Adrenal gland (tissue), 9 donors: ENCODE measurements at regions not wholly inside any gene's neighbourhood (a gene's known extent, or its start where the extent isn't known, plus 50 kb on each side); places are given as distances from the start of the nearest gene placed in this dataset.

Experiments used
- DNase-seq, 7 donors: peaks; one replicate each; pipeline ENCODE4 v3.0.0-alpha.2; 2019 to 2020
- H3K27ac ChIP-seq, 5 donors: fragments of 200-600 bp; sonication (generic) in 4 of 5; 1 replicate in 3 of 5; 2 replicates in 2 of 5; pipeline versions ENCODE4 v1.5.1 to v1.8.0; 2016 to 2020; ENCODE audit warnings: mild to moderate bottlenecking in 1 of 5
- H3K27me3 ChIP-seq: fragments of 200-600 bp; 2 replicates; pipeline ENCODE4 v1.8.0; 2021
- H3K36me3 ChIP-seq, 2 donors: fragments of 200-600 bp; replicated peaks in 1 of 2; 1 replicate in 1 of 2; 2 replicates in 1 of 2; pipeline versions ENCODE4 v1.5.1 to v1.8.0; 2018 to 2022
- H3K4me1 ChIP-seq, 2 donors: fragments of 200-600 bp; replicated peaks in 1 of 2; 1 replicate in 1 of 2; 2 replicates in 1 of 2; pipeline versions ENCODE4 v1.5.1 to v1.8.0; 2018 to 2021
- H3K4me3 ChIP-seq, 4 donors: fragments of 200-600 bp; sonication (generic) in 3 of 4; one replicate each; pipeline ENCODE4 v1.5.1; 2016 to 2018
- H3K9me3 ChIP-seq, 3 donors: fragments of 200-600 bp; sonication (generic) in 1 of 3; replicated peaks in 1 of 3; 1 replicate in 2 of 3; 2 replicates in 1 of 3; pipeline versions ENCODE4 v1.5.1 to v1.8.0; 2016 to 2021
- POLR2A ChIP-seq, 2 donors: fragments of 450-650 bp; IDR thresholded peaks; one replicate each; pipeline ENCODE4 v1.6.1; 2017; ENCODE audit warnings: antibody characterized with exemption in 2 of 2, mild to moderate bottlenecking in 2 of 2, moderate library complexity in 1 of 2
- WGBS, 4 donors: extraction: QIAGEN DNeasy Blood & Tissue Kit in 2 of 4; methylation state at CpG; one replicate each; pipeline versions ENCODE4 v1.1.5 to v1.1.7; 2013 to 2017; 5-methylcytosine and 5-hydroxymethylcytosine counted together
- intact Hi-C, 2 donors: fragments of 100-400 bp; cut with DNase I; formaldehyde crosslinking; loops; one replicate each; pipeline versions ENCODE4 v1.14.1 to v1.15.0; 2022 to 2023
- TF ChIP-seq, protein P1 (sequence below), 6 experiments: fragments of 450-650 bp in 4 of 6; fragments of 200-600 bp in 2 of 6; sonication (generic) in 1 of 6; IDR thresholded peaks; 1 replicate in 5 of 6; 2 replicates in 1 of 6; pipeline versions ENCODE4 v1.5.1 to v1.8.0; 2016 to 2021; ENCODE audit warnings: antibody characterized with exemption in 6 of 6, mild to moderate bottlenecking in 2 of 6, moderate library complexity in 1 of 6
- donor health status: healthy with polysubstance abuse.
- donor health status: Bipolar disorder and iron deficiency.
- donor health status: DM: yes; HTN: yes; CAD: no.
- donor health status: DM: no; HTN: no; CAD: no.
- donor health status: DM: no; HTN: no; CAD: no.

DNA sequence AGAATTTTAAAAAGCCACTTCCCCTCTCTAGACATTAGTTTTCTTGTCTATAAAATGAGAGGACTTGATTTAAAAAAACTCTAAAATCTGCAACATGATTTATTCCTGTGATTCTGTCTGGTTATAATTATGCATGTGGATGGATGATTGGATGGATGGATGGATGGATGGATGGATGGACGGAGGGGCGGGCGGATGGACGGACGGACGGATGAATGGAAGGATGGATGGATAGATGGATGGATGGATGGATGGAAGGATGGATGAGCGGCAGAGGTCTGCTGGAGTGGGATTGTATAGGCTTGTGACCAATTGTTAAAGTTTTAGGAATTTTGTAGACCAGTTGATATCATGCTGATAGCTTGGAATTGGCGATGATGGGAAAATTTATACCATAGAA lies 135.2 kb upstream of the TIAM1 start:
- no peak overlapping the region for H3K27ac ChIP-seq
- intact Hi-C loops: no loop called here
- TF ChIP-seq POLR2A (IDR thresholded peaks at IDR 0.05): no peak
- TF ChIP-seq, protein P1, sequence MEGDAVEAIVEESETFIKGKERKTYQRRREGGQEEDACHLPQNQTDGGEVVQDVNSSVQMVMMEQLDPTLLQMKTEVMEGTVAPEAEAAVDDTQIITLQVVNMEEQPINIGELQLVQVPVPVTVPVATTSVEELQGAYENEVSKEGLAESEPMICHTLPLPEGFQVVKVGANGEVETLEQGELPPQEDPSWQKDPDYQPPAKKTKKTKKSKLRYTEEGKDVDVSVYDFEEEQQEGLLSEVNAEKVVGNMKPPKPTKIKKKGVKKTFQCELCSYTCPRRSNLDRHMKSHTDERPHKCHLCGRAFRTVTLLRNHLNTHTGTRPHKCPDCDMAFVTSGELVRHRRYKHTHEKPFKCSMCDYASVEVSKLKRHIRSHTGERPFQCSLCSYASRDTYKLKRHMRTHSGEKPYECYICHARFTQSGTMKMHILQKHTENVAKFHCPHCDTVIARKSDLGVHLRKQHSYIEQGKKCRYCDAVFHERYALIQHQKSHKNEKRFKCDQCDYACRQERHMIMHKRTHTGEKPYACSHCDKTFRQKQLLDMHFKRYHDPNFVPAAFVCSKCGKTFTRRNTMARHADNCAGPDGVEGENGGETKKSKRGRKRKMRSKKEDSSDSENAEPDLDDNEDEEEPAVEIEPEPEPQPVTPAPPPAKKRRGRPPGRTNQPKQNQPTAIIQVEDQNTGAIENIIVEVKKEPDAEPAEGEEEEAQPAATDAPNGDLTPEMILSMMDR (IDR thresholded peaks at IDR 0.05): no peak
- no peaks in the 10 kb centered on the region for H3K4me1 ChIP-seq
- no peak overlapping the region for H3K4me3 ChIP-seq
- WGBS, 4 donors: 94 to 98% (median 94%) methylated on average over 8 of the region's 8 CpGs
- DNase-seq: no peak
- H3K36me3 ChIP-seq: no peaks in the 10 kb centered on the region
- H3K27me3 ChIP-seq: no peaks in the 10 kb centered on the region
- H3K9me3 ChIP-seq: no peaks in the 10 kb centered on the region

DNA sequence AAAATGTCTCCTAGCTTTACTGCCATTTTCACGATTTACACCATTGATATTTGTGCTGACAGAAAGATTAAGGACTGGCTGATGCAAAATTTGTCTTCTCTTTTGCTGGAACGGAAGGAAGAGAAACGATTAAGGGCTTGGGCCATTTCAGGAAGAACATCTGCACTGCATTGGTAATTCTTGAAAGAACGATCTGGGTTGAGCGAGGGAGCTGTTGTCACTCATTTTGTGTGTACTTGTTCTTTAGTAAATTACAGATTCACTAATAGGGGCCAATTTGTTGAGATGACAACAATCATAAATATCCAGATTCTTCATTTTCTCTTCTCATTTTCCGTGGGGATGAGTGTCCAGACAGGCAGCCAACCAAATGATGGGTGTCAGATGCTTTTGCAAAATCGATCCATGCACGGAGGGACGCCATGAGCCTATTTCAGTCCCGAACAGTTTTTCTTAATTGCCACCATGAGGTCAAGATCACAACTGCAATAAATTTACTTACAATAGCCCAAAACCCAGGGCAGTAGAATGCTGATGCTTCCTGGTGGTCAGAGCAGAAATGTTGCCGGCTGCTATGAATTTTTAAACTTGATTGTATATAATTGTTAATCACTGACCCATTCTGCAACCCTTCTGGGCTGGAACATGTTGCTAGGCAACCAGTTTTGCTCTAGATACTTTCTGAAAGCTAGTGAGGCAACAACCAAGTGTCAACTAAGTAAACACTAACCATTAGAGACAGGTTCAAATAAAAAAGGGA lies 132.4 kb upstream of the TIAM1 start:
- 67 to 78% (median 68%) methylated on average over 11 of the region's 11 CpGs for WGBS, 4 donors
- no peak for DNase-seq

DNA sequence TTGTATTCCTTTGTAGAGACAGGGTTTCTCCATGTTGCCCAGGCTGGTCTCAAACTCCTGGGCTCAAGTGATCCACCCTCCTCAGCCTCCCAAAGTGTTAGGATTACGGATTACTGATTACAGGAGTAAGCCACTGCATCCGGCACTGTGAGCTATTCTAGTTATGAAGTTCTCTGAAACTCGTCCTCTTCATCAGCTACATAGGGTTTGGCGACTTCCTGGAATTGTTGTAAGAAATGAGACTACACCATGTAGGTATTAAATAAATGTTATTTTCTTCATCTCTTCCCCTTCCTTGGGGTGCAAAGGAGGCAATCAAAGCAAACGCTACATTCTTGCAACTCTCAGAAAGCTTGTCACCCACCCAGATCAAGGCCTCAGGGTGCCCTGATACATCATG lies 131.2 kb upstream of the TIAM1 start:
- Histone ChIP-seq H3K36me3 (no peaks in the 10 kb centered on the region), H3K4me3 (no peak overlapping the region), H3K27ac (no peak overlapping the region), H3K4me1 (no peaks in the 10 kb centered on the region), H3K27me3 (no peaks in the 10 kb centered on the region), H3K9me3 (no peaks in the 10 kb centered on the region)
- WGBS, 4 donors: 90 to 94% (median 92%) methylated on average over 5 of the region's 5 CpGs
- intact Hi-C loops: no loop called here
- TF ChIP-seq, protein P1 (IDR thresholded peaks at IDR 0.05): no peak
- no peak for TF ChIP-seq POLR2A (IDR thresholded peaks at IDR 0.05)
- no peak for DNase-seq

More for the DNA sequence above, 132.4 kb upstream of the TIAM1 start:
- Histone ChIP-seq H3K36me3 (no peaks in the 10 kb centered on the region), H3K27ac (no peak overlapping the region), H3K27me3 (no peaks in the 10 kb centered on the region), H3K4me3 (no peak overlapping the region), H3K9me3 (no peaks in the 10 kb centered on the region), H3K4me1 (no peaks in the 10 kb centered on the region)
- intact Hi-C loops: no loop called here
- TF ChIP-seq, protein P1 (IDR thresholded peaks at IDR 0.05): no peak
- no peak for TF ChIP-seq POLR2A (IDR thresholded peaks at IDR 0.05)

DNA sequence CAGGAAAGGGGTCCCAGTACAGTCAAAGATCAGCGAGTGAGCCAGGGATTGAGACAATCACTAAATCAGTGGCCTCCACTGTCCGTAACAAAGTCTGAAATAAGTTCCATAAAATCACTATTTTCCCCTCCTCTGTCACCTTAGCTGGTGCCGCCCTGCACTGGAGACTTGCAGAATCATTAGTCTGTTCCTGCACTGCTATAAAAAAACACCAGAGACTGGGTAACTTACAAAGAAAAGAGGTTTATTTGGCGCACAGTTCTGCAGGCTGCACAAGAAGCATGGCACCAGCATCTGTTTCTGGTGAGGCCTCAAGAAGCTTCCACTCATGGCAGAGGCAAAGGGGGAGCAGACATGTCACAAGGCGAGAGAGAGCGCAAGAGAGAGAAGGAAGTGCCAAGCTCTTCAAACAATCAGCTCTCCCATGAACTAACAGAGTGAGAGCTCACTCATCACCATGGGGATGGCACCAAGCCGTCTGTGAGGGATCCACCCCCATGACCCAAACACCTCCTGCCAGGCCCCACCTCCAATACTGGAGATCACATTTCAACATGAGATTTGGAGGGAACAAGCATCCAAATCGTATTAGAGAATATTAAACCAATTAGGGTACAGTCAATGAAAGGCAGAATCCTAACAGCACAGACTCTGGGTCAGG lies 129.8 kb upstream of the TIAM1 start:
- Histone ChIP-seq H3K4me1 (no peaks in the 10 kb centered on the region), H3K36me3 (no peaks in the 10 kb centered on the region), H3K9me3 (no peaks in the 10 kb centered on the region), H3K27me3 (no peaks in the 10 kb centered on the region), H3K4me3 (no peak overlapping the region), H3K27ac (no peak overlapping the region)
- no peak for DNase-seq
- 77 to 89% (median 88%) methylated on average over 8 of the region's 8 CpGs for WGBS, 4 donors
- TF ChIP-seq, protein P1 (IDR thresholded peaks at IDR 0.05): no peak
- TF ChIP-seq POLR2A (IDR thresholded peaks at IDR 0.05): no peak
- intact Hi-C loops: no loop called here
